Right renal pelvis (tissue), 4 donors: ENCODE measurements at regions not wholly inside any gene's neighbourhood (a gene's known extent, or its start where the extent isn't known, plus 50 kb on each side); places are given as distances from the start of the nearest gene placed in this dataset.
"Not testable (repeated sequence)": the region's sequence is repeated elsewhere in the genome, so short reads cannot be mapped to it uniquely, and the experiment has no call there.

Experiments
- DNase-seq, 4 donors: peaks; one replicate each; pipeline ENCODE4 v3.0.0-alpha.2; 2013; ENCODE audit warnings: low read depth in 4 of 4, low spot score in 3 of 4, missing footprints in 1 of 4

- peak in 2 of 4 donors; percentile 0 for DNase-seq
These were observed 731.1 kb upstream of the DIAPH2 start for GRCh38 chrX:95953564-95953963.

- DNase-seq: no peak
These were observed 727.9 kb upstream of the DIAPH2 start for GRCh38 chrX:95956745-95957144.

- DNase-seq: not testable (repeated sequence)
These were observed 711.1 kb upstream of the DIAPH2 start for GRCh38 chrX:95973456-95974095.

- DNase-seq: no peak
These were observed 710.6 kb upstream of the DIAPH2 start for GRCh38 chrX:95974096-95974470.

- DNase-seq: no peak
These were observed 709.8 kb upstream of the DIAPH2 start for GRCh38 chrX:95974890-95975289.

- DNase-seq: no peak
These were observed 689.1 kb upstream of the DIAPH2 start for GRCh38 chrX:95995583-95995982.

GRCh38 chrX:95996294-95996693, 688.3 kb upstream of the DIAPH2 start:
- DNase-seq: no peak

GRCh38 chrX:96002431-96002830, 682.2 kb upstream of the DIAPH2 start:
- no peak for DNase-seq

- no peak for DNase-seq
These were observed 680.3 kb upstream of the DIAPH2 start for GRCh38 chrX:96004386-96004785.

GRCh38 chrX:96006281-96006680, 678.4 kb upstream of the DIAPH2 start:
- DNase-seq: no peak

GRCh38 chrX:96027407-96027806, 657.2 kb upstream of the DIAPH2 start:
- DNase-seq: no peak

GRCh38 chrX:96052078-96052477, 632.6 kb upstream of the DIAPH2 start:
- DNase-seq: no peak

- no peak for DNase-seq
These were observed 602.8 kb upstream of the DIAPH2 start for GRCh38 chrX:96081891-96082290.

GRCh38 chrX:96094616-96095015, 590.0 kb upstream of the DIAPH2 start:
- no peak for DNase-seq

- no peak for DNase-seq
These were observed 586.2 kb upstream of the DIAPH2 start for GRCh38 chrX:96098471-96098870.

GRCh38 chrX:96102997-96103396, 581.6 kb upstream of the DIAPH2 start:
- no peak for DNase-seq

GRCh38 chrX:96112689-96113088, 572.0 kb upstream of the DIAPH2 start:
- no peak for DNase-seq

GRCh38 chrX:96126182-96126581, 558.5 kb upstream of the DIAPH2 start:
- no peak for DNase-seq

GRCh38 chrX:96128058-96128457, 556.6 kb upstream of the DIAPH2 start:
- not testable (repeated sequence) for DNase-seq

GRCh38 chrX:96140796-96141195, 543.8 kb upstream of the DIAPH2 start:
- no peak for DNase-seq

GRCh38 chrX:96147681-96148080, 537.0 kb upstream of the DIAPH2 start:
- no peak for DNase-seq

- no peak for DNase-seq
These were observed 514.0 kb upstream of the DIAPH2 start for GRCh38 chrX:96170626-96171025.

- DNase-seq: no peak
These were observed 507.7 kb upstream of the DIAPH2 start for GRCh38 chrX:96176921-96177320.
